Umbilical cord (tissue), 1 donor: ENCODE measurements at regions not wholly inside any gene's neighbourhood (a gene's known extent, or its start where the extent isn't known, plus 50 kb on each side); places are given as distances from the start of the nearest gene placed in this dataset.

Experiments used
- DNase-seq: peaks from one replicate; pipeline ENCODE4 v3.0.0-alpha.2; 2015; ENCODE audit warnings: low spot score

- DNase-seq = peak; percentile 3
These were observed 53.9 kb upstream of the KIAA1210 start for GRCh38 chrX:119181491-119181890.

GRCh38 chrX:119186194-119186593, 49.9 kb upstream of the PGRMC1 start:
- DNase-seq = no peak
